Fibroblast of skin of abdomen (primary cell): ENCODE measurements at regions not wholly inside any gene's neighbourhood (a gene's known extent, or its start where the extent isn't known, plus 50 kb on each side); places are given as distances from the start of the nearest gene placed in this dataset.

Experiments used
- DNase-seq: peaks from one replicate; pipeline ENCODE4 v3.0.0-alpha.2; 2013

DNA sequence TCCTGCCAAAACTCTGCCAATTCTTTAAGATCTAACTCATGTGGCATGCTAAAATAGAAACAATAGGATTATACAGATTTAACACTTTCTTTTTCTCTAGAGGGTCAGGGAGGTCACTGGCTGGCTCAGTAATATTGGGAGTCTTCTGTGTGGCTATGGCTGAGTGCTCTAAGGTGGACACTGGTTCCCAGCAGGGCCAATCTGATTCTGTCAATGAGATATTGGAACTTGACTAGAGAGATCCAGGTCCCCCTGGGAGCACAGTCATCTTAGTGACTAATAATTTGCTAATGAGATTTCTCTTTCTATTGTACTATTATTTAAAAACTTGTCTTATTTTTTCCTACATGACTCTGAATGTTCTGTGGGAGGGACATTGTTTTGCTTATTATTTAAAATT lies 69.1 kb upstream of the ZP4 start:
- DNase-seq = no peak

DNA sequence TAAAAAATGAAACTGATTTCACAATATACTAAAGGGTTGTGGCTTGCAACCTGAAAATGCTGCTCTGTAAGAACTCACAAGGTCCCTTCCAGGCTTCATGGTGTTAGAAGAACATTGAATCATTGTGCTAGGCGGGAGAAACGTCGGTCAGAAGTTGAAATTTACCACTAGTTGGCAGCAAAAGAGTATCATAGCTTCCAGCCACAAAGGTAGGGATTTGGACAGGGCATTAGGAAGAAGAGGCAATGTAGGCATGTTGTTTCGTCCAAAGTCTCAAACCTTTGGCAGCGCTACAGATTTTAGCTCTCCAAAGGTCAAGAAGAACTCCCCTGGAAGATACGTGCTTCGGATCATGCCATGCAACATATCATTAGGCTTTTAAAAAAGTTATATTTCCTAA lies 62.5 kb upstream of the ZP4 start:
- DNase-seq = no peak
